GM19397 (cell line): ENCODE measurements at regions not wholly inside any gene's neighbourhood (a gene's known extent, or its start where the extent isn't known, plus 50 kb on each side); places are given as distances from the start of the nearest gene placed in this dataset.

Experiments
- ATAC-seq: cut with Tn5 transposase; IDR thresholded peaks from one replicate; pipeline ENCODE4 v1.9.1; 2021; ENCODE audit warnings: mild to moderate bottlenecking, moderate library complexity; ENCODE audit not compliant: unreplicated experiment

DNA sequence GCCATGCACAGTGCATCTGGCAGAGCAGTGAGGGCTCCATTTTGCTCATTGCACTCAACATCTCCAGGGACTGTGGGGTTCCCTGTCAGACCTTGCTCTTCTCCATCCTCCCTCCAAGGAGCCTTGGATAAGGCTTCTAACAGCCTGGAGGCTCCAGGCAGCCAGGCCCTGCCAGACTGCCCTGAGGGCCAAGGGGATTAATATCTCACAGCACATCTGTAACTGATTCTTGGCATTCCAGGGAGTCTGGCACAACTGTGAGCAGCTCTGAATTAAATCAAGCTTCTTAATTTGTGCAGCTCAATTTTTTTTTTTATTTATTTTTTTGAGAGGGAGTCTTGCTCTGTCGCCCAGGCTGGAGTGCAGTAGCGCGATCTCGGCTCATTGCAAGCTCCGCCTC is 224.5 kb upstream of the PGRMC2 start:
- no peak for ATAC-seq

DNA sequence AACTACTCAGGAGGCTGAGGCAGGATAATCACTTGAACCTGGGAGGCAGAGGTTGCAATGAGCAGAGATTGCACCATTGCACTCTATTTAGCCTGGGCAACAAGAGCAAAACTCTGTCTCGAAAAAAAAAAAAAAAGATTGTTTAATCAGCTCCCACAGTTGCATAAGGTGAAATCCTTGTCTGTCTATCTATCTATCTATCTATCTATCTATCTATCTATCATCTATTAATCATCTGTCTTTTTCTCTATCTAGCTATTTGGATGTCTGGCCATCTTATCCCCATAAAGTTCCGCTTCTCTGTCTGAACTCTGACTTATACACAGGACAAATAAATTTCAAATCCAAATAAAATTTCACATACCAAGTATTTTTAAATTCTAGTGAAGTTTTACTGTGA is 223.2 kb upstream of the PGRMC2 start:
- no peak for ATAC-seq

- no peak for ATAC-seq
Measured at GRCh38 chr4:128502818-128503527, 215.4 kb upstream of the PGRMC2 start.

- ATAC-seq, result no peak
Measured at GRCh38 chr4:128501239-128501638, 213.6 kb upstream of the PGRMC2 start.

DNA sequence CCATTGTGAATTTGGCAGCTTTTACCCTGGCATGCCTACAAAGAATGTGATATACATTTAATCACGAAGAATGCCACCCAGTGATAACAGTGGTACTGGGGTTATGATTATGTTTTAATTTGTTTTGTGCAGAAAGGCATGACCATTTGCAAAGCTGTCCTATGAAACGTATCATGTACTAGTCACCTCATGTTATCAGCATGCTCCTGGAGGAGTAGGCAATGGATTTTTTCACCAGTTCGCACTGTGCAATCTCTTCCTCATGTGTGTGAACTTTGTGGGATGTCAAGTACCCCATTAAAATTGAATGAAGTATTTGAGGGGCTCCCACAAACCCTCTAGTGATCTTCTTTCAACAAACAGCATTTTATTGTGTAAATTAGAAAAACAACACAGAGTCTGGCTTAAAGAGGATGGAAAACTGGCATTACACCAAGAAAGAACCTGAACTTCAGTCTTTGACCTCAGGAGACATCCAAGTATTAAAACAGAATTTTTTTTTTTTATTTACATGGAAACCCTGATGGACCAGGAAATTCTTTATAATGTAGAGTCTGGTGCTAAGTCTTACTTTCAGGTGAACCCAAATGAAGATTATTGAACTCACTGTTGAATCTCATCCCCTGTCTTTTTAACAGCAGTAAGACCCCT is 200.6 kb upstream of the PGRMC2 start:
- no peak for ATAC-seq

DNA sequence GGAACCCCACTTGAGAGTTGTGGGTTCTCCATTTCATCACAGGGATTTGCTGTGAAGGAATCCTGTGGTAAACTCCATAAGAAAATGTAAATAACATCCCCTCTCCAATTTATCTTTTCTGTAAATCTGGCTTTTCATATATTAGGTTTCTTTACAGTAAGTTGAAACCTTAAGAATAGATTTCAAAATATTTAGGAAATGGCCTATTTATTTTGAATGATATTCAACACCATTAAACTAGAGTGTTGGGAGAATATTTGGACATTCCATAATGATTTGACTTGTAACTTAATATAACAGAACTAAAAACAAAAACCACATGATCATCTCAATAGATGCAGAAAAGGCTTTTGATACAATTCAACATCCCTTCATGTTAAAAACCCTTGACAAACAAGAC is 197.3 kb upstream of the PGRMC2 start:
- ATAC-seq, result no peak

DNA sequence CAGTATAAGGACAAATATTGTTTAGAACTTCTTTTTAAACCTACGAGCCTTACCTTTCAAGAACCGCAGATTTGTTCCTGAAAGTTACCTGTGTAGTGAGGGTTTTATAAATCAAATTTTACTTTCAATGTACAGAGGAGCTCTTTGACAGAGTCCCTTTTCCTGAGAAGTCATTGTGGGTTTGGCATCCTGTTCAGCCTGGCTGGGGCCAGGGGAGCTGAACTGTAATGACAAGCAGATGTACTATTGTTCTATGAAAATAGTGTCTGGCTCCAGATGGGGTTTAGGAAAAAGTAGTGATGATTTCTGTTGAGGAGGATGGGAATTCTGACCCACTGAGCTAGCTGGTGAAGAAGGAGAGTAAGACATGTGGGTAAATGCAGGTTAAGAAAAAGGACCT is 196.2 kb upstream of the PGRMC2 start:
- no peak for ATAC-seq

DNA sequence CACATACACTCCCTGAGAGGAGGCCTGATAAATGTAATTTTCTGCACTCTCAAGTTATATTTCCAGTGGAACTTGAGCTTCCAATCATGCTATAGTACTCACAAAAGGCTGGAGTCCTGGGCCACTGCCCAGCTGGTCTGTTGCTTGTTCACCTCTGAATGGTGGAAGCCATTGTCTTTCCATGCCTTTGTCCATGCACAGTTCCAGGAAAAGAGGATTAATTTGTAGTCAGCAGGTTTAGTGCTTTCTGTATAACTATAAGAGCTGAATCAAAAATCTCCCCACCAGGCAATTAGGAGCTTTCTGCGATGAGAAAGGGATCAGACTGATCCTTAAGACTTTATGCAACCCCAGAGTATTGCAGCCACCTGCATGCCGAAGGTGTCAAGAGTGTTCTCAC is 195.4 kb upstream of the PGRMC2 start:
- ATAC-seq, result no peak

DNA sequence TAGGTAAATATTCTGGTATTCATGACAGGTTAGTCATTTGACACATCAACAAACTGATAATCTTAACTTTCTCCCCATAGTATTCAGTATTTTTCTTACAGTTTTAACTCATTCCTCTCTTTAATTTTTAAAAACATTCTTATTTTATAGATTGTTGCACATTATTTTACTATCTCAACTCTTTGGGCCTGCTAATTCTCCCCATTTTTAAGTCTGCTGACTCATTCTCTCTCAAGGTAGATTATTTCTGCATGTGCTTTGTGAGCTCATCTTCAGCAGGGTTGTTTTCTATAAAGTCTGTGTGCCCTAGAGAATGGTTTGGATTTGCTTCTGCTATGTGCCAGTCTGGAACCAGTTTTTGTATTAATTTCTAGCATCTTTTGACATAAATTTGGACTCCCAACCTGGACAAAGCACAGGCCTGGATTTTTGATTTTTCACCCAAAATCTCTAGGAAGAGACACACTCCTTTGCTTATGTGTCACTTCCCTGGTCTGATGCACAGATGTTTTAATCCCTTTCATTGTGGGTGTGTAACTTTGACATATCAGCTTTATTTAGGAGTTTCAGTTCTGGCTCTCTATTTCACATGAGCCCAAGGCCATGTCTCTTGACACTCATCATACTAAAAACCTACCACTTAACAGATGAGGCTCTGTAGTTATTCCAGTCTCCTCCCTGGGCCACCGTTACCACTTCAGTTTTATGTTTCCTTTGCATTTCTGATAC is 194.3 kb upstream of the PGRMC2 start:
- no peak for ATAC-seq

- no peak for ATAC-seq
Measured at GRCh38 chr4:128480945-128481344, 193.3 kb upstream of the PGRMC2 start.

GRCh38 chr4:128477540-128477939 is 189.9 kb upstream of the PGRMC2 start:
- ATAC-seq, result no peak

- no peak for ATAC-seq
Measured at GRCh38 chr4:128475597-128475996, 188.0 kb upstream of the PGRMC2 start.

DNA sequence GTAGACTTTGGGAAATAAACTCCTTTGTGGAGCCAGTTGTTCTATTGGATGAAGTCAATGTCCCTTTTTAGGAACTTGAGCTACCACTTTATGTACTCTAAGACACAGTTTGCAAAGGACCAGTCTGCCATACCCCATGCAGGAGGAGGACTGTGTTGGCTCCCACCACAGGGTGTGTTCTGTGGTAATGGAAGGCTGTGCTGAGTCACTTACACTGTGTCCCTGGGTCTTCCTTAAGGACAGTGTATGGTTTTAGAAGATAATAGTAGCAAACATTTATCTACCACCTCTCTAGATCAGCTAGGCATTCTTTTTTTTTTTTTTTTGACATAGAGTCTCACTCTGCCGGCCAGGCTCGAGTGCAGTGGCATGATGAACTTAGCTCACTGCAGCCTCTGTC is 184.0 kb upstream of the PGRMC2 start:
- no peak for ATAC-seq

DNA sequence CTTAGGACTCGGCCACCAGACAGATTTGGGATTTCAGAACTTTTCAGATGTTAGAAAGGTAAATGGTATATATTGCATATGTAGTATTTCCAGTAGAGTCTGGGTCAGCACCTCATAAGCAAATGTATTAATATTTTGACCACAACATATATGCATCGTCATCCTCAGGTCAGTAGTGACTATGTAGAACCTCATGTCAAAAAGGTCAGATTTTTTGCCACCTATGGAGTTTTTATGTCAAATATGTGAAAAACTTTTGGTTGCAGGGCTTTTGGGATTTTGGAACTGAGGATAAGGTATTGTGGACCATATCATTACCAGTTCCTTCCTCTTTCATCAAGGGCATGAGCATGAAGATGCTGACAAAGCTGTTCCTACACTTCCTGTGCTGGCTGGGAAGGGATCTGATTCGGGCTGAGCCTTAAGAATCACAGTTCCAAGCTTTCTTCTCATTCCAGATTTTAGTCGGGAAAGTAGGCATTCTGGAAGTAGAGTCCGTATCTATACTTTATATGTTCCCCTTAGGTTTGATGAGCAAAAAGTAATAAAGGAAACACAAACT is 183.0 kb upstream of the PGRMC2 start:
- no peak for ATAC-seq

DNA sequence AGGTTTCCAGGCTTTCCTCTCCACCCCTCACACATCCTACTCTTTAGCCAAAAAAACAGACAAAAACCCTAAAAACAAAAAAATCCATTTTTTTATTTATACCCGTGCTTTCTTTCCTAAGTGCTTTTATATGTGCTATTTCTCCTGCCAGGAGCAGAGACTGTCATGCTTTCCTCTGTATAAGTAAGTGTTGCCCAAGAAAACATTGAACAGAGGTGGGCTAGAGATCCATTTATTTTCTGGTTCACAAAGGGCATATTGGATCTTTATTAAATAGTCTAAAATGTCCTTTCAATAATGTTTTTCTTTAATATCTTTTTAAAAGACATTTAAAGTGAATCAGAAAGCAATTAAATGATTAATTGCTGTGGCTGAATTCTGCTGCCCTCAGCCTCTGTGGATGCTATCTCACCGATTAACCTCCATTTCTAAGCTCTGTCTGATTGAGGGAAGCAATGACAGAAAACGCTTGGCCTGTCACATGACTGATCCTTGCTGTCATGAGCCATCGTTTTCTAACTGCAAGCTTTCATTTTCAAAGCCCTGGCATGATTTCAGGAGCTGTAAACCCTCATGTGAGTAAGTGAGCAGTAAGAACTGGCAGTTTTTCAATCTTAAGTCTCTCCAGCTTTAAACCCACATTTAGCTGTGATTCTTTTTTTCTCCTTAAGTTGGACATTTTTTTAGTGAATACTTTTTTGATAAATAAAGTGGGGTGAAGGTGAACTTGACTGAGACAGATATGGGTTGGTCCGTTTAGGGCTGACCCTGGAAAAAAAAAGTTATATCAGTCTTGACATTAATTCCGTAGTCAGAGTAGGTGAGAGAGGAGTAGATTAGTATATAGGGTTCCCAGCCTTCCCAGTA is 180.7 kb upstream of the PGRMC2 start:
- no peak for ATAC-seq

GRCh38 chr4:128465523-128465922 is 177.9 kb upstream of the PGRMC2 start:
- ATAC-seq, result no peak

DNA sequence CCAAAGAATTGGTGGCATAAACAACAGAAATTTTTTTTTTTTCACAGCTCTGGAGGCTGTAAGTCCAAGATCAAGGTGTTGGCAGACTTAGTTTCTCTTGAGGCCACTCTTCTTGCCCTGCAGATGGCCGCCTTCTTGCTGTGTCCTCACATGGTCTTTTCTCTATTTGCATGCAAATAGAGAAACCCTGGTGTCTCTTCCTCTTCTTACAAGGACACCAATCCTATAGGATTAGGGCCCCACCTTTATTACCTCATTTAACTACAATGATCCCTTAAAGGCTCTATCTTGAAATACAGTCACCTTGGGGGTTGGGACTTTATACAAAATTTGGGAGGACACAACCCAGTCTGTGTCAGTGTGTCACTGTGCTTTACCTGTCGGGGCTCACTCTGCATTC is 175.4 kb upstream of the PGRMC2 start:
- no peak for ATAC-seq

DNA sequence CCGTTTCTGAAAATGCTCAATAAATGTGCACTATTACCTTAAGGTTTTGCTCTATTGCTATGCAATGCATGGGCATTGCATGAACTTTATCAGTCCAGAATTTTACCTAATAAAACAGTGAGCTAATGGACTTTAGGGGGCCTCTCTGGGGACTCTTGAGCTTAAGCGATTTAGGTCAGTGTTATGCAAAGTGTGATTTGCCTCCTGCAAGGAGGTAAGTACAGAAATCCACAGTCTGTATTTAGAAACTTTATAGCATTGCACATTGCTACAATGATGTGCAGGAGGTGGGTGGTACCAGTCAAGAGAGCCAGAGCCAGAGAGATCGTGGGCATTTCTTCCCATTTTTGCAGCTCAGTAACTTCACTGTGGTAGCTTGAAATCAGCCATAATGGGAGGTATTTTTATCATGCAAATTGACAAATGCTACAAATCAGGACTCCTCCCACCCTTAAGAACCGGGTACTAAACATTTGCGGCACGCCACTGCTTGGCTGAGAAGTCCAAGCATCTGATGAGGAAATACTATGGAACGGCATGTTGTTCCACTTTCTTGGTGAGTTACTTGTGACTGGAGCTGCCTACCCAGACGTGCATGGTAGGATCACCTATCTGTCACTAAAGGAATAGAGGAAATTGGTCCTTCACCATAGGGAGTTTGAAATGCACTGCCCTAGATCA is 174.6 kb upstream of the PGRMC2 start:
- ATAC-seq, result no peak

DNA sequence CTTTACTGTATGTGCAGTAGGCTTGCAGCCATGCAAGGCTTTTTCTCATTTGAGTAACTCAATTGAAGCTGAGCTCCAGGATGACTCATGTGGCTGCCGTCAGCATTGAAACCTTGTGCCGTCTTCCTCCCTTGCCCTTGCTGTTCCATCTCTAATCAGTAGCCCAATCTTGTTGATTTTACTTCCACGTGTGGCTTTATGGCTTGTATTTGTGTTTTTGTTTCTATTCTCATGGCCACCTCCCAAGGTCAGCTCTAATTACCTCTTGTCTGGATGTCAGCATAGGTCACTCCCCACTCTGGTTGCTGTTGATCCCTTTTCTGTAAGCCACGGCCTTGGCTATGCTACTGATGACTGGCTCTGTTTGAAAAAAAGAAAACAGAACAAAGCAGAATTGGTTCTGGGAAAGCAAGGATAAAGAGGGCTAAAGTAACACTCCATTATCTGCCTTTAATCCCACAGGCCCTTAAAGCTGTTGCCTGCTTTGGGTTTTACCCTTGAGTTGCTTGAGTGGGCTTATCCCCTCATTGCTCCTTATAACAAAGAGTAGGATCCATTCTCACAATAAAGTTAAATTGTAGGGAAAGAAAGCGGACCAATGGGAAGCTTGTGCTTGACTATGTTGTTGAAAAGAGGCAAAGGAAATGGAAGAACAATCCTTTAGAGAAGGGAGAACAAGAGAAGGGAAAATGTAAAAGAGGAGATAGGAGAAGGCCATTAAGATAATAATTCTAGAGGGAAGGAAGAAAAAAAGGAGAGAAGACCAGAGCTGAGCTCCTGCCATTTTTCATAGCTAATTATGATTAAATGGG is 173.9 kb upstream of the PGRMC2 start:
- ATAC-seq, result no peak

DNA sequence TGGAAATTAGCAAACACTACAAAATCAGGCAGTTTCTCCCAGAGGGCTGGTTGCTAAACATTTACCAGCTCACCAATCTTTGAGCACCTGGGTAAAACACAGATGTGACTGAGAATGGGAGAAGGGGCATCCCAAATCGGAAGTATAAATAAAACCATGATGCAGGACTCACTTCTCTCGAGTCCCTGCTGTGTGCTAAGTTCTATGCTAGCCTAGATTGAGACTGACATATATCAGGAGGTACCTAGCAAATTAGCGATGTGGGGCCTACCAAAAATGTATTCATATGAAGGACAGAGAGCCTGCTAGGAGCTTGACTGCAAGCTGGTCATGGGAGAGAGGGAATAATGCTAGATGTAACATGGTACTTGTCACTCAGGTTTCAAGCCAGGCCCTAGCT is 171.9 kb upstream of the PGRMC2 start:
- ATAC-seq, result no peak
